GM12873 (cell line): ENCODE measurements at regions not wholly inside any gene's neighbourhood (a gene's known extent, or its start where the extent isn't known, plus 50 kb on each side); places are given as distances from the start of the nearest gene placed in this dataset.

ENCODE experiments used
- CTCF ChIP-seq: IDR thresholded peaks from 2 replicates; pipeline ENCODE4 v1.5.1; 2012; ENCODE audit warnings: low read depth, mild to moderate bottlenecking, moderate library complexity, low read length, control low read depth; ENCODE audit not compliant: insufficient read depth; ENCODE audit errors: missing control alignments

- no peak for TF ChIP-seq CTCF
Observed at GRCh38 chr3:170637306-170637705, 51.4 kb upstream of the SLC7A14 start.

- no peak for TF ChIP-seq CTCF
Observed at GRCh38 chr3:170636400-170636973, 50.6 kb upstream of the SLC7A14 start.
